GM23338 (cell line): ENCODE measurements at regions not wholly inside any gene's neighbourhood (a gene's known extent, or its start where the extent isn't known, plus 50 kb on each side); places are given as distances from the start of the nearest gene placed in this dataset.

Experiments
- ATAC-seq: fragments of 200-7000 bp; cut with Tn5 transposase; 3 replicates; pipeline ENCODE4 v1.9.1; 2020
- DNase-seq: peaks from one replicate; pipeline ENCODE4 v3.0.0-alpha.2; 2015; ENCODE audit warnings: low spot score
- H2AFZ ChIP-seq: fragments of 200-600 bp; sonication (generic); 2 replicates; pipeline ENCODE4 v1.8.0; 2016; ENCODE audit warnings: antibody characterized with exemption, mild to moderate bottlenecking, moderate library complexity
- H3F3A ChIP-seq: fragments of 200-600 bp; sonication (generic); replicated peaks from 2 replicates; pipeline ENCODE4 v1.8.0; 2017; ENCODE audit warnings: antibody characterized with exemption, mixed run types, low read depth
- H3K27ac ChIP-seq: fragments of 200-600 bp; sonication (generic); 2 replicates; pipeline ENCODE4 v1.6.1; 2016; ENCODE audit warnings: low read depth
- H3K27me3 ChIP-seq: fragments of 200-600 bp; sonication (generic); 2 replicates; pipeline ENCODE4 v1.8.0; 2016; ENCODE audit warnings: mild to moderate bottlenecking, mixed run types, moderate library complexity; ENCODE audit not compliant: insufficient read depth
- H3K36me3 ChIP-seq: fragments of 200-600 bp; sonication (generic); 2 replicates; pipeline ENCODE4 v1.8.0; 2016; ENCODE audit warnings: mild to moderate bottlenecking; ENCODE audit not compliant: insufficient read depth
- H3K4me1 ChIP-seq: fragments of 200-600 bp; sonication (generic); 2 replicates; pipeline ENCODE4 v1.8.0; 2016; ENCODE audit warnings: mild to moderate bottlenecking, moderate library complexity; ENCODE audit not compliant: insufficient read depth
- H3K4me2 ChIP-seq: fragments of 200-600 bp; sonication (generic); 2 replicates; pipeline ENCODE4 v1.7.1; 2017; ENCODE audit warnings: mixed run types
- H3K4me3 ChIP-seq: fragments of 200-600 bp; sonication (generic); 2 replicates; pipeline ENCODE4 v1.6.1; 2016; ENCODE audit warnings: mixed run types
- H3K79me2 ChIP-seq: fragments of 200-600 bp; sonication (generic); replicated peaks from 2 replicates; pipeline ENCODE4 v1.8.0; 2017; ENCODE audit warnings: mild to moderate bottlenecking; ENCODE audit not compliant: insufficient read depth
- H3K9me2 ChIP-seq: fragments of 200-600 bp; sonication (generic); 2 replicates; pipeline ENCODE4 v1.8.0; 2017; ENCODE audit not compliant: insufficient read depth
- H4K20me1 ChIP-seq: fragments of 200-600 bp; sonication (generic); replicated peaks from 2 replicates; pipeline ENCODE4 v1.8.0; 2017; ENCODE audit warnings: mild to moderate bottlenecking; ENCODE audit not compliant: insufficient read depth
- H3K27ac Mint-ChIP-seq: 2 replicates; pipeline ENCODE4 v1.8.0; 2020; ENCODE audit warnings: inconsistent platforms, mild to moderate bottlenecking, moderate library complexity, mixed read lengths
- H3K27me3 Mint-ChIP-seq: 3 replicates; pipeline ENCODE4 v1.8.0; 2022; ENCODE audit warnings: low read depth, mild to moderate bottlenecking, moderate library complexity, mixed read lengths, inconsistent platforms; ENCODE audit not compliant: insufficient read depth, poor library complexity
- H3K36me3 Mint-ChIP-seq: 3 replicates; pipeline ENCODE4 v1.8.0; 2021; ENCODE audit warnings: low read depth, mild to moderate bottlenecking, inconsistent platforms, moderate library complexity, mixed read lengths
- H3K4me1 Mint-ChIP-seq: 3 replicates; pipeline ENCODE4 v1.8.0; 2020; ENCODE audit warnings: mild to moderate bottlenecking, inconsistent platforms, mixed read lengths
- H3K4me3 Mint-ChIP-seq: 3 replicates; pipeline ENCODE4 v1.8.0; 2021; ENCODE audit warnings: moderate library complexity, mild to moderate bottlenecking, inconsistent platforms, mixed read lengths
- H3K9me3 Mint-ChIP-seq: 3 replicates; pipeline ENCODE4 v1.8.0; 2020; ENCODE audit warnings: moderate library complexity, mild to moderate bottlenecking, inconsistent platforms, mixed read lengths
- CREB1 ChIP-seq: fragments of 250-450 bp; sonication (Bioruptor Pico); IDR thresholded peaks from 2 replicates; pipeline ENCODE4 v1.5.0; 2020; ENCODE audit warnings: low read depth, mild to moderate bottlenecking, moderate library complexity
- CTCF ChIP-seq, 2 experiments: fragments of 200-600 bp in 1 of 2; sonication (generic) in 1 of 2; conservative IDR thresholded peaks; 2 replicates each; pipeline versions ENCODE4 v1.5.1 to v1.6.1; 2016 to 2017; ENCODE audit warnings: antibody characterized with exemption in 2 of 2, low read depth in 2 of 2, mild to moderate bottlenecking in 2 of 2, moderate library complexity in 1 of 2
- EZH2 ChIP-seq: fragments of 200-600 bp; sonication (generic); IDR thresholded peaks from one replicate; pipeline ENCODE4 v1.8.0; 2017; ENCODE audit warnings: antibody characterized with exemption, mild to moderate bottlenecking, low read depth; ENCODE audit not compliant: unreplicated experiment
- EZH2phosphoT487 ChIP-seq: fragments of 200-600 bp; sonication (generic); IDR thresholded peaks from one replicate; pipeline ENCODE4 v1.8.1; 2018; ENCODE audit warnings: antibody characterized with exemption; ENCODE audit not compliant: unreplicated experiment
- JUNB ChIP-seq: IDR thresholded peaks from one replicate; pipeline ENCODE4 v1.6.1; 2016; ENCODE audit warnings: antibody characterized with exemption; ENCODE audit not compliant: unreplicated experiment
- NANOG ChIP-seq: IDR thresholded peaks from 2 replicates; pipeline ENCODE4 v1.6.1; 2016; ENCODE audit warnings: antibody characterized with exemption, borderline replicate concordance
- POLR2AphosphoS5 ChIP-seq: IDR thresholded peaks from 2 replicates; pipeline ENCODE4 v1.6.1; 2016; ENCODE audit warnings: antibody characterized with exemption, low read depth
- ZNF114 ChIP-seq: fragments of 250-450 bp; sonication (Bioruptor Pico); IDR thresholded peaks from 2 replicates; pipeline ENCODE4 v1.5.0; 2020; ENCODE audit warnings: mild to moderate bottlenecking, moderate library complexity
- TF ChIP-seq, protein P1 (sequence below): fragments of 250-450 bp; sonication (Bioruptor Pico); IDR thresholded peaks from 2 replicates; pipeline ENCODE4 v1.5.0; 2020; ENCODE audit warnings: mild to moderate bottlenecking, moderate library complexity

DNA sequence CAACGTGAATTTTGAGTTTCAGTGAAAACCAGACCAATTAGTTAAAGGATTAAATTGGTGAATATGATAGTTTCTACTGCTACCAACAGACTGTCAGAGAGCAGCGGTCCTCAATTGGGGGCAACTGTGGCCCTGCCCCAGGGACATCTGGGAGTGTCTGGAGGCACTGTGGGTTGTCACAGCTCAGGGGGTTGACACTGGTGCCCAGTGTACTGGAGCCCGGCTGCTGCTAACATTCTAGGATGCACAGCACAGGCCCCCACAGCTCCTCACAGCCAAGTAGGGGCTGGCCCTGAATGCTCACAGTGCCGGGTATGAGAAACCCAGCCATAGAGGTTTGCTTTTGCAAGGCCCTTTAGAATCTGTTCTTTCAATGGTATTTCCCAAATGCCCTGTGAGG is 84.1 kb upstream of the CXCL12 start (continued):
- TF ChIP-seq, protein P1, sequence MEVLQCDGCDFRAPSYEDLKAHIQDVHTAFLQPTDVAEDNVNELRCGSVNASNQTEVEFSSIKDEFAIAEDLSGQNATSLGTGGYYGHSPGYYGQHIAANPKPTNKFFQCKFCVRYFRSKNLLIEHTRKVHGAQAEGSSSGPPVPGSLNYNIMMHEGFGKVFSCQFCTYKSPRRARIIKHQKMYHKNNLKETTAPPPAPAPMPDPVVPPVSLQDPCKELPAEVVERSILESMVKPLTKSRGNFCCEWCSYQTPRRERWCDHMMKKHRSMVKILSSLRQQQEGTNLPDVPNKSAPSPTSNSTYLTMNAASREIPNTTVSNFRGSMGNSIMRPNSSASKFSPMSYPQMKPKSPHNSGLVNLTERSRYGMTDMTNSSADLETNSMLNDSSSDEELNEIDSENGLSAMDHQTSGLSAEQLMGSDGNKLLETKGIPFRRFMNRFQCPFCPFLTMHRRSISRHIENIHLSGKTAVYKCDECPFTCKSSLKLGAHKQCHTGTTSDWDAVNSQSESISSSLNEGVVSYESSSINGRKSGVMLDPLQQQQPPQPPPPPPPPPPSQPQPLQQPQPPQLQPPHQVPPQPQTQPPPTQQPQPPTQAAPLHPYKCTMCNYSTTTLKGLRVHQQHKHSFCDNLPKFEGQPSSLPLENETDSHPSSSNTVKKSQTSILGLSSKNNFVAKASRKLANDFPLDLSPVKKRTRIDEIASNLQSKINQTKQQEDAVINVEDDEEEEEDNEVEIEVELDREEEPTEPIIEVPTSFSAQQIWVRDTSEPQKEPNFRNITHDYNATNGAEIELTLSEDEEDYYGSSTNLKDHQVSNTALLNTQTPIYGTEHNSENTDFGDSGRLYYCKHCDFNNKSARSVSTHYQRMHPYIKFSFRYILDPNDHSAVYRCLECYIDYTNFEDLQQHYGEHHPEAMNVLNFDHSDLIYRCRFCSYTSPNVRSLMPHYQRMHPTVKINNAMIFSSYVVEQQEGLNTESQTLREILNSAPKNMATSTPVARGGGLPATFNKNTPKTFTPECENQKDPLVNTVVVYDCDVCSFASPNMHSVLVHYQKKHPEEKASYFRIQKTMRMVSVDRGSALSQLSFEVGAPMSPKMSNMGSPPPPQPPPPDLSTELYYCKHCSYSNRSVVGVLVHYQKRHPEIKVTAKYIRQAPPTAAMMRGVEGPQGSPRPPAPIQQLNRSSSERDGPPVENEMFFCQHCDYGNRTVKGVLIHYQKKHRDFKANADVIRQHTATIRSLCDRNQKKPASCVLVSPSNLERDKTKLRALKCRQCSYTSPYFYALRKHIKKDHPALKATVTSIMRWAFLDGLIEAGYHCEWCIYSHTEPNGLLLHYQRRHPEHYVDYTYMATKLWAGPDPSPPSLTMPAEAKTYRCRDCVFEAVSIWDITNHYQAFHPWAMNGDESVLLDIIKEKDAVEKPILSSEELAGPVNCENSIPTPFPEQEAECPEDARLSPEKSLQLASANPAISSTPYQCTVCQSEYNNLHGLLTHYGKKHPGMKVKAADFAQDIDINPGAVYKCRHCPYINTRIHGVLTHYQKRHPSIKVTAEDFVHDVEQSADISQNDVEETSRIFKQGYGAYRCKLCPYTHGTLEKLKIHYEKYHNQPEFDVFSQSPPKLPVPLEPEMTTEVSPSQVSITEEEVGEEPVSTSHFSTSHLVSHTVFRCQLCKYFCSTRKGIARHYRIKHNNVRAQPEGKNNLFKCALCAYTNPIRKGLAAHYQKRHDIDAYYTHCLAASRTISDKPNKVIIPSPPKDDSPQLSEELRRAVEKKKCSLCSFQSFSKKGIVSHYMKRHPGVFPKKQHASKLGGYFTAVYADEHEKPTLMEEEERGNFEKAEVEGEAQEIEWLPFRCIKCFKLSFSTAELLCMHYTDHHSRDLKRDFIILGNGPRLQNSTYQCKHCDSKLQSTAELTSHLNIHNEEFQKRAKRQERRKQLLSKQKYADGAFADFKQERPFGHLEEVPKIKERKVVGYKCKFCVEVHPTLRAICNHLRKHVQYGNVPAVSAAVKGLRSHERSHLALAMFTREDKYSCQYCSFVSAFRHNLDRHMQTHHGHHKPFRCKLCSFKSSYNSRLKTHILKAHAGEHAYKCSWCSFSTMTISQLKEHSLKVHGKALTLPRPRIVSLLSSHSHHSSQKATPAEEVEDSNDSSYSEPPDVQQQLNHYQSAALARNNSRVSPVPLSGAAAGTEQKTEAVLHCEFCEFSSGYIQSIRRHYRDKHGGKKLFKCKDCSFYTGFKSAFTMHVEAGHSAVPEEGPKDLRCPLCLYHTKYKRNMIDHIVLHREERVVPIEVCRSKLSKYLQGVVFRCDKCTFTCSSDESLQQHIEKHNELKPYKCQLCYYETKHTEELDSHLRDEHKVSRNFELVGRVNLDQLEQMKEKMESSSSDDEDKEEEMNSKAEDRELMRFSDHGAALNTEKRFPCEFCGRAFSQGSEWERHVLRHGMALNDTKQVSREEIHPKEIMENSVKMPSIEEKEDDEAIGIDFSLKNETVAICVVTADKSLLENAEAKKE (CRISPR knock-in tag) = no peak
- TF ChIP-seq CTCF (conservative IDR thresholded peaks at IDR 0.05; ENCODE audit: low read depth in 2 of 2) (no peak), EZH2phosphoT487 (no peak), ZNF114 (no peak), EZH2 (no peak), NANOG (no peak)

- 0 out of 2 replicates have a peak, but pooled peaks cover 2% of the 10 kb centered on the region for H3K9me2 ChIP-seq
- no peaks in the 10 kb centered on the region for H3K4me1 ChIP-seq
- H3K36me3 Mint-ChIP-seq = no peaks in the 10 kb centered on the region
- no peaks in the 10 kb centered on the region for H3K4me1 Mint-ChIP-seq
- no peak overlapping the region for H2AFZ ChIP-seq
- H3K79me2 ChIP-seq = no peaks in the 10 kb centered on the region
- H3F3A ChIP-seq = no peaks in the 10 kb centered on the region
- ATAC-seq (no peak), DNase-seq (no peak)
- no peak overlapping the region for H3K4me3 ChIP-seq
- H3K27ac Mint-ChIP-seq = no peak overlapping the region
- no peak overlapping the region for H3K4me3 Mint-ChIP-seq
- peaks cover 4% of the 10 kb centered on the region for H3K9me3 Mint-ChIP-seq
- H4K20me1 ChIP-seq = no peaks in the 10 kb centered on the region
- H3K27me3 ChIP-seq = no peaks in the 10 kb centered on the region
- H3K27me3 Mint-ChIP-seq = no peaks in the 10 kb centered on the region
- H3K36me3 ChIP-seq = no peaks in the 10 kb centered on the region
- no peak overlapping the region for H3K27ac ChIP-seq
- H3K4me2 ChIP-seq = no peak overlapping the region
- TF ChIP-seq JUNB (no peak), CREB1 (CRISPR knock-in tag) (no peak), CTCF (conservative IDR thresholded peaks at IDR 0.05; ENCODE audit: low read depth in 2 of 2) (no peak), POLR2AphosphoS5 (no peak)
Observed at GRCh38 chr10:44470784-44471183, 85.9 kb upstream of the CXCL12 start.
